A673 (cell line): ENCODE measurements at regions not wholly inside any gene's neighbourhood (a gene's known extent, or its start where the extent isn't known, plus 50 kb on each side); places are given as distances from the start of the nearest gene placed in this dataset.

ENCODE experiments used
- BruUV-seq: library from RNA; stranded (reverse); fragments of 400-500 nt; replicated peaks from 2 replicates; lab custom pipeline; 2021; lab: Mats Ljungman, UMichigan
- CTCF ChIA-PET: fragments of 300-600 bp; sonication (Branson Sonifier 250); formaldehyde crosslinking; loops from one replicate; lab custom pipeline; 2022; ENCODE audit warnings: antibody characterized with exemption; lab: Charles Lee
- POLR2A ChIA-PET: fragments of 300-600 bp; sonication (Branson Sonifier 250); formaldehyde crosslinking; loops from one replicate; lab custom pipeline; 2022; ENCODE audit warnings: antibody characterized with exemption; ENCODE audit not compliant: low non-redundant PET; lab: Charles Lee
- DNase-seq: peaks from one replicate; pipeline ENCODE4 v3.0.0-alpha.2; 2015; ENCODE audit warnings: low spot score
- H3K27ac ChIP-seq: fragments of 200-600 bp; sonication (generic); 2 replicates; pipeline ENCODE4 v1.5.1; 2016; ENCODE audit warnings: mixed run types, low read depth, mild to moderate bottlenecking, mixed read lengths, antibody characterized with exemption, low read length; ENCODE audit not compliant: poor library complexity, severe bottlenecking
- H3K27me3 ChIP-seq: fragments of 200-600 bp; sonication (generic); replicated peaks from 2 replicates; pipeline ENCODE4 v1.6.1; 2017; ENCODE audit warnings: mixed run types, low read depth, mild to moderate bottlenecking, mixed read lengths, antibody characterized with exemption, low read length; ENCODE audit not compliant: insufficient read depth, poor library complexity
- H3K36me3 ChIP-seq: fragments of 200-600 bp; sonication (generic); 2 replicates; pipeline ENCODE4 v1.6.1; 2016; ENCODE audit warnings: mixed run types, mild to moderate bottlenecking, mixed read lengths, antibody characterized with exemption, low read length; ENCODE audit not compliant: insufficient read depth, poor library complexity, severe bottlenecking
- H3K4me1 ChIP-seq: fragments of 200-600 bp; sonication (generic); 2 replicates; pipeline ENCODE4 v1.6.1; 2017; ENCODE audit warnings: mixed run types, mild to moderate bottlenecking, mixed read lengths, antibody characterized with exemption, low read length; ENCODE audit not compliant: insufficient read depth, poor library complexity, severe bottlenecking
- H3K4me3 ChIP-seq: fragments of 200-600 bp; sonication (generic); 2 replicates; pipeline ENCODE4 v1.5.1; 2016; ENCODE audit warnings: low read depth, mixed run types, mild to moderate bottlenecking, mixed read lengths, low read length; ENCODE audit not compliant: poor library complexity, severe bottlenecking
- H3K9me3 ChIP-seq: fragments of 200-600 bp; sonication (generic); 2 replicates; pipeline ENCODE4 v1.6.1; 2016; ENCODE audit warnings: mixed run types, low read depth, mild to moderate bottlenecking, mixed read lengths, antibody characterized with exemption, low read length; ENCODE audit not compliant: poor library complexity, severe bottlenecking
- EZH2 ChIP-seq: fragments of 200-600 bp; sonication (generic); IDR thresholded peaks from 2 replicates; pipeline ENCODE4 v1.6.1; 2017; ENCODE audit warnings: borderline replicate concordance, low read depth, mild to moderate bottlenecking, mixed read lengths, antibody characterized with exemption, low read length; ENCODE audit not compliant: poor library complexity, severe bottlenecking
- intact Hi-C: fragments of 100-400 bp; cut with micrococcal nuclease; formaldehyde crosslinking; loops from one replicate; pipeline ENCODE4 v1.10.0; 2022; ENCODE audit not compliant: unreplicated experiment
- TF ChIP-seq, protein P1 (sequence below): fragments of 300-800, 200-600 bp; sonication (generic); conservative IDR thresholded peaks from 2 replicates; pipeline ENCODE4 v1.5.1; 2017; ENCODE audit warnings: low read depth, mild to moderate bottlenecking, antibody characterized with exemption, low read length, moderate library complexity, mixed read lengths

DNA sequence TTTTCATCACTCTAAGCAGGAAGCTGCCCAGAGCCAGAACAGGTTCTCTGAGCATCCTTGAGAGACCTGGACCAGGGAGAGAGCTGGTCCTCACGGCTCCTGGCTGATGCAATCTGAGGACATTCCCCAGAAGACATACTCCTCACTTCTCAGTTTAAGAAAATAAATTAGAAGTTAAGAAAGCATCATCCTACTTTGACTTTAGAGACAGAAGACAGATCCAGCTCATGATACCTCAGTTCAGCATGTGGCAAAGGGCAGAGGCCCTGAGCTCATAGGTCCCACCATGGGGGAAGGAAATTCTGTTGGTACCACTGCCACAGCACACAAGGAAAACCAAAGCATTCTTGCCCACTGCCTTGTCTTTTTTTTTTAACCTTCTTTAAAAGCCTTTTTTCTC, 378.1 kb upstream of the JARID2 start:
- Histone ChIP-seq H3K27me3 (no peaks in the 10 kb centered on the region), H3K4me1 (peaks cover 4% of the 10 kb centered on the region), H3K9me3 (no peaks in the 10 kb centered on the region), H3K36me3 (no peaks in the 10 kb centered on the region), H3K4me3 (no peak overlapping the region), H3K27ac (no peak overlapping the region)
- no peak for TF ChIP-seq EZH2
- TF ChIP-seq, protein P1, sequence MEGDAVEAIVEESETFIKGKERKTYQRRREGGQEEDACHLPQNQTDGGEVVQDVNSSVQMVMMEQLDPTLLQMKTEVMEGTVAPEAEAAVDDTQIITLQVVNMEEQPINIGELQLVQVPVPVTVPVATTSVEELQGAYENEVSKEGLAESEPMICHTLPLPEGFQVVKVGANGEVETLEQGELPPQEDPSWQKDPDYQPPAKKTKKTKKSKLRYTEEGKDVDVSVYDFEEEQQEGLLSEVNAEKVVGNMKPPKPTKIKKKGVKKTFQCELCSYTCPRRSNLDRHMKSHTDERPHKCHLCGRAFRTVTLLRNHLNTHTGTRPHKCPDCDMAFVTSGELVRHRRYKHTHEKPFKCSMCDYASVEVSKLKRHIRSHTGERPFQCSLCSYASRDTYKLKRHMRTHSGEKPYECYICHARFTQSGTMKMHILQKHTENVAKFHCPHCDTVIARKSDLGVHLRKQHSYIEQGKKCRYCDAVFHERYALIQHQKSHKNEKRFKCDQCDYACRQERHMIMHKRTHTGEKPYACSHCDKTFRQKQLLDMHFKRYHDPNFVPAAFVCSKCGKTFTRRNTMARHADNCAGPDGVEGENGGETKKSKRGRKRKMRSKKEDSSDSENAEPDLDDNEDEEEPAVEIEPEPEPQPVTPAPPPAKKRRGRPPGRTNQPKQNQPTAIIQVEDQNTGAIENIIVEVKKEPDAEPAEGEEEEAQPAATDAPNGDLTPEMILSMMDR, result no peak
- no TSS peak for BruUV-seq
- intact Hi-C loops, result no loop called here
- CTCF ChIA-PET, result no interaction called here
- no peak for DNase-seq
- POLR2A ChIA-PET, result no interaction called here

DNA sequence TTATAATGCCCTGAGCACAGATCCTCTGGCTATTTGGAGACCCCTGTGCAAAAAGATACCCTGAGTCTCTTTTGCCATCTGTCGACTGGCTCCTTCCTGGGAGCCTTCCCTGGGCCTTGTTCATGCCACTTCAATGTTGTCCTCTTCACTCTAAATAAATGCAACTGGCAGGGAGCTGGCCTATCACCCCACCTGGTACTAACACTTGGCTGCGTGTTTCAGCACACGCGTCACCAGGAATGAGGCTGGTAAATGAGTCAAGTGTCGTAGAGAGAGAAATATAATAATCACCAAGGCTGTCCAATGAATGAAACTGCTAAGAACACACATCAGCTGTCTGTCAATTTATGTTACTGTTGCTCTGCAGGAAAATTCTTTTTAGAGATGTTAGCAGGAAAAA, 374.6 kb upstream of the JARID2 start:
- H3K4me3 ChIP-seq, result no peak overlapping the region
- no peaks in the 10 kb centered on the region for H3K9me3 ChIP-seq
- BruUV-seq, result no TSS peak
- no peaks in the 10 kb centered on the region for H3K36me3 ChIP-seq
- no peak overlapping the region for H3K27ac ChIP-seq
- intact Hi-C loops, result no loop called here
- TF ChIP-seq EZH2, result no peak
- TF ChIP-seq, protein P1, result no peak
- POLR2A ChIA-PET, result no interaction called here
- no peaks in the 10 kb centered on the region for H3K27me3 ChIP-seq
- CTCF ChIA-PET, result interaction anchor here (0.9 kb wide), 1 partner anchor 518 kb away, joined by 3 read pairs; no protein-coding TSS in a partner anchor
- DNase-seq, result no peak
- peaks cover 17% of the 10 kb centered on the region for H3K4me1 ChIP-seq

DNA sequence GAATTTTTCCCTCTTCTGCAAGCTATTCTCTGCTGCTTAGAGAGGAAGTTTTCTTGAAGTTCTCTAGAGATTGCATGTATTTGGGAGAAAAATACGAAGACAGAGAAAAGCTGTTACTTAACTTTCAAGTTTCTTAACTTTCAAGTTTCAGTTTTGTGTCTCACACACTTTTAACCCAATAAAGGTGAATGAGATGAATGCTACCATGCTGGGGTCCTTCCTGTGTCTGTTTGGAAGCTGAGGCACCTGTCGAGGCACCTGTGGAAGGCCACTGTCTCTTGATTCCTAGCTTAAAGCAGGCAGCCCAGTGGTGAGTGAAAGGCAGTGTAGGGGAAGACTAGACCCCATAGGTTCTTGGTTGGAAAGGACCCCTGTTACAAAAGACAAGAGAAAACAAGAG, 372.8 kb upstream of the JARID2 start:
- Histone ChIP-seq H3K9me3 (no peaks in the 10 kb centered on the region), H3K4me3 (no peak overlapping the region), H3K4me1 (peaks cover 34% of the 10 kb centered on the region), H3K27ac (no peak overlapping the region), H3K27me3 (no peaks in the 10 kb centered on the region), H3K36me3 (no peaks in the 10 kb centered on the region)
- intact Hi-C loops, result no loop called here
- no TSS peak for BruUV-seq
- ChIA-PET CTCF (no interaction called here), POLR2A (no interaction called here)
- TF ChIP-seq, protein P1, result no peak
- no peak for TF ChIP-seq EZH2
- DNase-seq, result no peak
